Panc1 (cell line): ENCODE measurements at regions not wholly inside any gene's neighbourhood (a gene's known extent, or its start where the extent isn't known, plus 50 kb on each side); places are given as distances from the start of the nearest gene placed in this dataset.
A peak's percentile ranks its signal among the peaks of the same experiment; 100 is the strongest.

Experiments
- ATAC-seq: fragments of 200-7000 bp; cut with Tn5 transposase; 2 replicates; pipeline ENCODE4 v1.9.1; 2020; ENCODE audit warnings: mild to moderate bottlenecking, moderate library complexity
- BruUV-seq: library from RNA; stranded (reverse); fragments of 400-500 nt; replicated peaks from 2 replicates; lab custom pipeline; 2021; lab: Mats Ljungman, UMichigan
- CTCF ChIA-PET: fragments of 300-600 bp; sonication (Branson Sonifier 250); formaldehyde crosslinking; loops from one replicate; lab custom pipeline; 2022; ENCODE audit warnings: antibody characterized with exemption; lab: Charles Lee
- POLR2A ChIA-PET: fragments of 300-600 bp; sonication (Branson Sonifier 250); formaldehyde crosslinking; loops from one replicate; lab custom pipeline; 2022; ENCODE audit warnings: antibody characterized with exemption; lab: Charles Lee
- DNase-seq: peaks from one replicate; pipeline ENCODE4 v3.0.0-alpha.2; 2010; ENCODE audit warnings: low read depth, low spot score
- H3K27ac ChIP-seq: 2 replicates; pipeline ENCODE4 v1.5.1; 2011; ENCODE audit warnings: mild to moderate bottlenecking, low read length, inconsistent platforms
- H3K27me3 ChIP-seq: fragments of 200-500 bp; sonication (Bioruptor generic); 2 replicates; pipeline ENCODE4 v1.6.0; 2014; ENCODE audit warnings: low read length, inconsistent platforms; ENCODE audit not compliant: control insufficient read depth, insufficient read depth
- H3K36me3 ChIP-seq: fragments of 200-500 bp; sonication (Bioruptor generic); 2 replicates; pipeline ENCODE4 v1.5.1; 2014; ENCODE audit warnings: inconsistent platforms, mild to moderate bottlenecking, low read length, moderate library complexity; ENCODE audit not compliant: control insufficient read depth, insufficient read depth
- H3K4me1 ChIP-seq: 2 replicates; pipeline ENCODE4 v1.5.1; 2011; ENCODE audit warnings: inconsistent platforms, mild to moderate bottlenecking, low read length, moderate library complexity; ENCODE audit not compliant: control insufficient read depth, insufficient read depth
- H3K4me3 ChIP-seq, 2 experiments: 2 replicates each; pipeline ENCODE4 v1.5.1; 2011 to 2012; ENCODE audit warnings: low read depth in 2 of 2, low read length in 2 of 2, mild to moderate bottlenecking in 2 of 2, inconsistent platforms in 1 of 2, moderate library complexity in 1 of 2
- H3K9me3 ChIP-seq: fragments of 200-500 bp; sonication (Bioruptor generic); 2 replicates; pipeline ENCODE4 v1.5.1; 2014; ENCODE audit warnings: low read depth, mild to moderate bottlenecking, inconsistent platforms, low read length, moderate library complexity; ENCODE audit not compliant: control insufficient read depth, insufficient read depth
- CTCF ChIP-seq: fragments of 450-650 bp; IDR thresholded peaks from 2 replicates; pipeline ENCODE4 v1.5.1; 2017; ENCODE audit warnings: mild to moderate bottlenecking
- POLR2AphosphoS5 ChIP-seq: IDR thresholded peaks from 2 replicates; pipeline ENCODE4 v1.6.1; 2012; ENCODE audit warnings: mild to moderate bottlenecking, low read depth, low read length, moderate library complexity
- REST ChIP-seq, 2 experiments: IDR thresholded peaks; 2 replicates each; pipeline ENCODE4 v1.6.1; 2011 to 2012; ENCODE audit warnings: low read depth in 2 of 2, control low read depth in 1 of 2, low read length in 1 of 2, mild to moderate bottlenecking in 1 of 2, moderate library complexity in 1 of 2; ENCODE audit not compliant: insufficient read depth in 1 of 2
- SIN3A ChIP-seq: IDR thresholded peaks from 2 replicates; pipeline ENCODE4 v1.6.1; 2012; ENCODE audit warnings: low read depth, mild to moderate bottlenecking, low read length, moderate library complexity, borderline replicate concordance; ENCODE audit not compliant: insufficient read depth
- TCF7L2 ChIP-seq: IDR thresholded peaks from 2 replicates; pipeline ENCODE4 v1.6.1; 2011; ENCODE audit warnings: mild to moderate bottlenecking, low read depth, low read length, inconsistent platforms
- in situ Hi-C: cut with HindIII; loops from 2 replicates; pipeline ENCODE4 v1.10.0; 2016; ENCODE audit warnings: low sequenced_read_pairs, low pct_unique_long_range_greater_than_20kb
- intact Hi-C: fragments of 100-400 bp; cut with micrococcal nuclease; formaldehyde crosslinking; loops from one replicate; pipeline ENCODE4 v1.10.0; 2022; ENCODE audit not compliant: unreplicated experiment

GRCh38 chr10:65358565-65358964, 1567.3 kb upstream of the LRRTM3 start:
- no peak for TF ChIP-seq TCF7L2
- no peak for TF ChIP-seq REST (IDR thresholded peaks at IDR 0.05; ENCODE audit: insufficient read depth in 1 of 2, low read depth in 2 of 2, low read length in 1 of 2)
- TF ChIP-seq POLR2AphosphoS5: no peak
- peak; percentile 63 for TF ChIP-seq CTCF
- no peak for TF ChIP-seq SIN3A
- ChIA-PET POLR2A (no interaction called here), CTCF (no interaction called here)
- Histone ChIP-seq H3K27ac (no peak overlapping the region), H3K36me3 (no peaks in the 10 kb centered on the region), H3K4me3 (no peak overlapping the region), H3K9me3 (no peaks in the 10 kb centered on the region), H3K27me3 (no peaks in the 10 kb centered on the region), H3K4me1 (no peaks in the 10 kb centered on the region)
- in situ Hi-C loops: no loop called here
- intact Hi-C loops: no loop called here
- BruUV-seq: no TSS peak
- ATAC-seq: no peak; the same call in 1 of the 2 replicates
- peak; percentile 4 for DNase-seq

GRCh38 chr10:65360497-65360896, 1565.3 kb upstream of the LRRTM3 start:
- DNase-seq (no peak), ATAC-seq (no peak)
- Histone ChIP-seq H3K36me3 (no peaks in the 10 kb centered on the region), H3K4me1 (no peaks in the 10 kb centered on the region), H3K27me3 (no peaks in the 10 kb centered on the region), H3K9me3 (no peaks in the 10 kb centered on the region), H3K4me3 (no peak overlapping the region), H3K27ac (no peak overlapping the region)
- no TSS peak for BruUV-seq
- POLR2A ChIA-PET: no interaction called here
- TF ChIP-seq POLR2AphosphoS5: no peak
- intact Hi-C loops (no loop called here), in situ Hi-C loops (no loop called here)
- CTCF ChIA-PET: no interaction called here

DNA sequence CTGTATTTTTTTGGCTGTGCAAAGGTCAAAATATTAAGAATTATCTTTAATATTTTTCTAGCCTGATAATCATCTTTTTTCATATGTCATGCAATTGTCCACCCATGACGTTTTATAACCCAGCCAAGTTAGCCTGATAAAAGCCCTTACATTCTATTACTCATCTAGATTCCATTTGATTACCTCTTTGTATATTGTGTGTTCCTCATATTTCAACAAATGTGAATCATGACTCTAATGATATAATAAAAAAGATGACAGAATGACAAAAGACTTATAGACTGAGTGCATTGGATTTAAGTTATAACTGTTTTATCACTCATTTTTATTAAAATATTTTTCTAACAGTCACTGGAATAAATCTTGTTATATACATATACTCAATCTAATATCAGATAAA, 1560.0 kb upstream of the LRRTM3 start:
- H3K27me3 ChIP-seq: no peaks in the 10 kb centered on the region
- CTCF ChIA-PET: no interaction called here
- POLR2A ChIA-PET: no interaction called here
- ATAC-seq (no peak), DNase-seq (no peak)
- H3K27ac ChIP-seq: no peak overlapping the region
- H3K36me3 ChIP-seq: no peaks in the 10 kb centered on the region
- no TSS peak for BruUV-seq
- in situ Hi-C loops: no loop called here
- 0 out of 2 replicates have a peak, but pooled peaks cover 4% of the 10 kb centered on the region for H3K9me3 ChIP-seq
- H3K4me1 ChIP-seq: no peaks in the 10 kb centered on the region
- H3K4me3 ChIP-seq: no peak overlapping the region
- intact Hi-C loops: no loop called here
- no peak for TF ChIP-seq REST (IDR thresholded peaks at IDR 0.05; ENCODE audit: insufficient read depth in 1 of 2, low read depth in 2 of 2, low read length in 1 of 2)
- no peak for TF ChIP-seq TCF7L2
- TF ChIP-seq POLR2AphosphoS5: no peak
- TF ChIP-seq CTCF: no peak
- TF ChIP-seq SIN3A: no peak
